Duodenal mucosa (tissue), 2 donors: ENCODE measurements at regions not wholly inside any gene's neighbourhood (a gene's known extent, or its start where the extent isn't known, plus 50 kb on each side); places are given as distances from the start of the nearest gene placed in this dataset.
"Not testable (repeated sequence)": the region's sequence is repeated elsewhere in the genome, so short reads cannot be mapped to it uniquely, and the experiment has no call there.

Experiments used
- H3K27ac ChIP-seq: one replicate; pipeline ENCODE4 v1.7.0; 2013; ENCODE audit warnings: low read depth, low read length
- H3K27me3 ChIP-seq, 2 donors: one replicate each; pipeline ENCODE4 v1.7.0; 2013; ENCODE audit warnings: low read length in 2 of 2, control low read depth in 1 of 2; ENCODE audit not compliant: insufficient read depth in 2 of 2, control insufficient read depth in 1 of 2
- H3K36me3 ChIP-seq, 2 donors: one replicate each; pipeline ENCODE4 v1.7.0; 2013; ENCODE audit warnings: low read length in 2 of 2, control low read depth in 1 of 2; ENCODE audit not compliant: insufficient read depth in 2 of 2, control insufficient read depth in 1 of 2
- H3K4me1 ChIP-seq, 2 donors: one replicate each; pipeline ENCODE4 v1.7.0; 2013; ENCODE audit warnings: low read length in 2 of 2, control low read depth in 1 of 2; ENCODE audit not compliant: insufficient read depth in 2 of 2, control insufficient read depth in 1 of 2
- H3K4me3 ChIP-seq, 2 donors: one replicate each; pipeline ENCODE4 v1.7.0; 2013; ENCODE audit warnings: low read length in 2 of 2, low read depth in 1 of 2
- H3K9ac ChIP-seq, 2 donors: one replicate each; pipeline ENCODE4 v1.7.0; 2013; ENCODE audit warnings: low read length in 2 of 2, low read depth in 1 of 2
- H3K9me3 ChIP-seq, 2 donors: one replicate each; pipeline ENCODE4 v1.7.0; 2013; ENCODE audit warnings: low read length in 2 of 2, control low read depth in 1 of 2; ENCODE audit not compliant: control insufficient read depth in 1 of 2

DNA sequence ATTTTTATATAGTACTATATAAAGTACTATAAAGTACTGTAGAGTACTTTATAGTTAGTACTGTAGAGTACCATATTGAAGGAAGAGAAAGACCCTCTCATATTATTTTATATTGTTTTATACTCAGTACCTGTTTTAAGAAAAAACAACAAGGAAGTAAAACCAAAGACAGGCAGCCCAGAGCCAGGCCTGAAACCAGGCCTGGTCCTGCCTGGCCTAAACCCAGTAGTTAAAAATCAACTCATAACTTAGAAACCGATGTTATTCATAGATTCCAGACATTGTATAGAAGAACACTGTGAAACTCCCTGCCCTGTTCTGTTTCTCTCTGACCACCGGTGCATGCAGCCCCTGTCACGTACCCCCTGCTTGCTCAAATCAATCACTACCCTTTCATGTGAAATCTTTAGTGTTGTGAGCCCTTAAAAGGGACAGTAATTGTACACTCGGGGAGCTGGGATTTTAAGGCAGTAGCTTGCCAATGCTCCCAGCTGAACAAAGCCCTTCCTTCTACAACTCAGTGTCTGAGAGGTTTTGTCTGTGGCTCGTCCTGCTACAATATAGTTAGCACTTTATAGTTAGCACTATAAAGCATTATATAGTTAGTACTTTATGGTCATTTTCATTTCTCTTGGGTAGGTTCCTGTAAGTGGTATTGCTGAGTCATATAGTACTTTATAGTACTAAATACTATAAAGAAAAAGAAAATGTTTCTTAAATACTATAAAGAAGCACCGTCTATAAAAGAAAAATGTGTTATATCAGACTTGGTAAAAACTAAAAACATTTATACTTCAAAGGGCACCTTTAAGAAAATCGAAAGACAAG, 940.6 kb upstream of the ACO1 start:
- H3K9ac ChIP-seq, H3K9me3 ChIP-seq: not testable (repeated sequence)

DNA sequence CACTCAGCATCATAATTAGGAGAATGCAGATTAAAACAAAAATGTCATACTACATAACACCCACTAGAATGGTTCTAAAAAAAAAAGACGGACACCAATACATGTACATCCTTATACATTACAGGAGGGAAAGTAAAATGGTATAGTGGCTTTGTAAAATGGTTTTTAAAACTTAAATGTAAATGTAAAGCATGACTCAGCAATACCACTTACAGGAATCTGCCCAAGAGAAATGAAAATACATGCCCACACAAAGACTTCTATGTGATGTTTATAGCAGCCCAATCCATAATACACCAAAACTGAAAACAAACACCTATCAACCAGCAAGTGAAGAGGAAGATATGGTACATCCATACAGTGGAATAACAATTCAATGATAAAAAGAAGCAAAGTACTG, 939.1 kb upstream of the ACO1 start:
- Histone ChIP-seq H3K27ac (no peak overlapping the region), H3K4me3 (no peak overlapping the region), H3K9me3 (no peaks in the 10 kb centered on the region), H3K9ac (no peak overlapping the region), H3K27me3 (no peaks in the 10 kb centered on the region), H3K36me3 (no peaks in the 10 kb centered on the region), H3K4me1 (no peaks in the 10 kb centered on the region)

More for the DNA sequence above, 940.6 kb upstream of the ACO1 start:
- not testable (repeated sequence) for H3K4me3 ChIP-seq, H3K4me1 ChIP-seq, H3K36me3 ChIP-seq, H3K27ac ChIP-seq, H3K27me3 ChIP-seq

DNA sequence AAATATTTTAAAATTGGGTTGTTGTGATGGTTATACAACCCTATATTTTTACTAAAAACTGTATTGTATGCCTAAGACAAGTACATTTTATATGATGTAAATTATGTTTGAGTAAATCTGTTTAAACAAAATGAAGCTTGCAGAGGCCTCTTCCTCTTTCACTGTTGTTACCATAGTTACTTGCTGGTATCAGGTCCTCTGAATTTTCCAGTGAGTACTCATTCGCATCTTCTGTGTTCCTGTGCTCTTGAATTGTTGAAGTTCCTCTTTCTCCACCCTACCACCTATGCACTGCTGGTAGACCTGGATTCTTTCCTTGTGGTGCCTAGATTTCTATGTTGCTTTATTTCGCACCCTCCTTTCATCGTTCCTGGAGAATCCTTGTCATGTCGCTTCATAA, 938.5 kb upstream of the ACO1 start:
- H3K27ac ChIP-seq, result no peak overlapping the region
- H3K27me3 ChIP-seq, result no peaks in the 10 kb centered on the region
- no peaks in the 10 kb centered on the region for H3K4me1 ChIP-seq
- no peak overlapping the region for H3K4me3 ChIP-seq
- H3K9ac ChIP-seq, result no peak overlapping the region
- no peaks in the 10 kb centered on the region for H3K9me3 ChIP-seq
- H3K36me3 ChIP-seq, result no peaks in the 10 kb centered on the region

DNA sequence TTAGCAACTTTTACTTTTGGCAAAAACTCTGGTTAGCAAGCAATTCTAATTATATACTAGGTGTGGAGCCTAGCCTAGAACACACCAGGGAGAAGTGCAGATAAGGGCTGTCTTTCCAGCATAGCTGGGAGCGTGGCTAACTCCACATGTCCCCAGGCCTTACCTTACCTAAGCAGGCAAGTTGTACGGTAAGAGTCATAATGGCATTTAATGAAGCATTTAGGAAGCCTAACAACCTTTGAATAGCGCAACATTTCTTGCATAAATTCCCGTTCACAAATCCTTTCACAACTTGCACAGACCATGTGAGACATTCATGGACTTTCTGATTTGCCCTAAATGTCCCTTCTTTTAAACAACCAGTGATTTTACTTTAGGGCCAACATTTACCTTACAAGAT, 917.4 kb upstream of the ACO1 start:
- H3K36me3 ChIP-seq, result no peaks in the 10 kb centered on the region
- H3K9ac ChIP-seq, result no peak overlapping the region
- H3K9me3 ChIP-seq, result no peaks in the 10 kb centered on the region
- H3K4me3 ChIP-seq, result no peak overlapping the region
- no peaks in the 10 kb centered on the region for H3K4me1 ChIP-seq
- H3K27ac ChIP-seq, result no peak overlapping the region
- H3K27me3 ChIP-seq, result no peaks in the 10 kb centered on the region

DNA sequence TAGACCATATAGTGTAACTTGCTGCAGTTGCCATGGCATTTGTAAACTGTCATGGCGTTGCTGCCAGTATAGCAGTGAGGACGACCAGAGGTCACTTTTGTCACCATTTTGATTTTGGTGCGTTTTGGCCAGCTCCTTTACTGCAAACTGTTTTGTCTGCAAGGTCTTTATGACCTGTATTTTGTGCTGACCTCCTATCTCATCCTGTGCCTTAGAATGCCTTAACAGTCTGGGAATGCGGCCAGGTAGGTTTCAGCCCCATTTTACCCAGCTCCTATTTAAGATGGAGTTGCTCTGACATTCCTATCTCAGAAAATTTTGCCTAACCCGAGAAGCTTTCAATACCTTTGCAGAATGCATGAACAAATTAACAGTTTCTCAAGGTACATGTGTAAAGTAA, 914.4 kb upstream of the ACO1 start:
- H3K27ac ChIP-seq, result no peak overlapping the region
- H3K27me3 ChIP-seq, result no peaks in the 10 kb centered on the region
- no peaks in the 10 kb centered on the region for H3K4me1 ChIP-seq
- no peaks in the 10 kb centered on the region for H3K9me3 ChIP-seq
- H3K9ac ChIP-seq, result no peak overlapping the region
- no peak overlapping the region for H3K4me3 ChIP-seq
- H3K36me3 ChIP-seq, result no peaks in the 10 kb centered on the region

DNA sequence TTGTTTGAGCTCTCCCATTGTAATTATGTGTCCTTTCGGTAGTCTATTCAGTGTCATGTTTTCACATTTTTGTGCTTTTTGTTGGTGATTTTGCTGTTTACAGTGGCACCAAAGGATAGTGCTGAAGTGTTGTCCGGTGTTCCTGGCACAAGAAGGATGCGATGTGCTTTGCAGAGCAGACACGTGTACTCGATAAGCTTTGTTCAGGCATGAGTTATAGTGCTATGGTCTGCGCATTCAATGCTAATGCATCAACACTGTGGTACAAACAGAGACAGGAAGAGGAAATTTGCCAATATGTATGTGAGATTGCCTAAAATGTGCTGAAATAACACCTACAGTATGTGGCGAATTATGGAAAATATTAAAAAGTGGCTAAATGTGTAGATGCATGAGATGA, 913.4 kb upstream of the ACO1 start:
- no peaks in the 10 kb centered on the region for H3K9me3 ChIP-seq
- no peaks in the 10 kb centered on the region for H3K27me3 ChIP-seq
- H3K27ac ChIP-seq, result no peak overlapping the region
- no peaks in the 10 kb centered on the region for H3K36me3 ChIP-seq
- H3K4me3 ChIP-seq, result no peak overlapping the region
- H3K4me1 ChIP-seq, result no peaks in the 10 kb centered on the region
- H3K9ac ChIP-seq, result no peak overlapping the region

DNA sequence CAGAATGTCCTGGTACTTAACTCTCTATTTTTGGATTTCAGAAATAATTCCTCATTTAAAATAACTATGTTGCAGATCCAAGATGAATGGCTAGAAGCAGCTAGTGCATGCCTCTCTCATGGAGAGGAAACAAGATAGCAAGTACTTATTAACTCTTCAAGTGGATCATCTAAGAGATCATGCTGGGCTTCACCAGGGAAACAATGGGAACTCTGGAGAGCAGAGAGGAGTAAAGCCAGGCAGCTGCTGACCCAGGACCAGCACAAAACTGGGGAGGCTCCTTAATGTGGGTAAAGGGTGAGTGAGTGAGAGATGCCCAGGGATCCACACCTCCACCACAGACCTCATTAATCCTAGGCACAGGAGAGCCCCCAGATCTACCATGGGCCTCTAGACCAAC, 897.8 kb upstream of the ACO1 start:
- Histone ChIP-seq H3K36me3 (no peaks in the 10 kb centered on the region), H3K9ac (no peak overlapping the region), H3K4me1 (no peaks in the 10 kb centered on the region), H3K4me3 (no peak overlapping the region), H3K27ac (no peak overlapping the region), H3K27me3 (no peaks in the 10 kb centered on the region), H3K9me3 (no peaks in the 10 kb centered on the region)

DNA sequence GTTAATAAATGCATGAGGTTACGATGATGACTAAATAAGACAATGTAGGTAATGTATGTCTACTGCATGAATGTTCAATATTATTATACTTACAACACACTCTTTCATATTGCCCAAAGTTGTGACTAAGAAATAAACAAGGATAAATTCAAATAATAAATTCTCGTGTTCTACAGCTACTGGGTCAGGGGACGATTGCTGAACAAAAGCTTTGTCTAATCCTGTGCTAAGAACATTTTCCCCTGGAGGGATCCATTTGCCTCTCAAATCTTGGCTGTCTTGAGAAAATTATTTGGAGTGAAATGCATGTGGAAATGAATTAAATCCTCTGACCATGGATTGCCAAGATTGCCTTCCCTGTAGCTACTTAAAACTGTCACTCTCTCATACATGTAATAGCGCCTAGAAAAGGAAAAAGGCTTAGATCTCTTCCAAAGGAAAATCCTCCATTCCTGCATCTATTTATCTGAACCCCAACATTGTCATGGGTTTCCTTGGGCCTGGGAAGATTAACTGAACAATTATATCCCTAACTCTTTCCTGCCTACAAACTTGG, 893.8 kb upstream of the ACO1 start:
- Histone ChIP-seq H3K4me3 (no peak overlapping the region), H3K9ac (no peak overlapping the region), H3K4me1 (no peaks in the 10 kb centered on the region), H3K27me3 (no peaks in the 10 kb centered on the region), H3K9me3 (no peaks in the 10 kb centered on the region), H3K27ac (no peak overlapping the region), H3K36me3 (no peaks in the 10 kb centered on the region)

DNA sequence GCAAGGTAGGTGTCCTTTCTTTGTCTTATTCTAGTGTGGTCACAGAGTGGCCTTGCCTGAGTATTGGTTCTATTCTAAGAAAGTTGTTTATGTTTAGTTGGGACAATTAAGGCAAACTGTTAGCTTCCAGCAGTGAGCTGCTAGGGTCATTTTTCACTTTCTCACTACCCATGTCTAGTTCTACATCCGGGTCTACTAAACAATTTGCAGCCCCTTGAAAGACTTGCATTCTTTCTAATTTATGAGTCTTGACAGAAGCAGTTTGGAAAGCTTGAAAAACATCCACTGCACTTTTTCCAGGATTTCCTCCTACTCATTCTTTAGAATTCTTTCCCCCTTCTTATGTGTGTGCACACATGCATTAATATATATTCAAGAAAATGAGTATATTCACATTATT, 892.2 kb upstream of the ACO1 start:
- no peak overlapping the region for H3K9ac ChIP-seq

DNA sequence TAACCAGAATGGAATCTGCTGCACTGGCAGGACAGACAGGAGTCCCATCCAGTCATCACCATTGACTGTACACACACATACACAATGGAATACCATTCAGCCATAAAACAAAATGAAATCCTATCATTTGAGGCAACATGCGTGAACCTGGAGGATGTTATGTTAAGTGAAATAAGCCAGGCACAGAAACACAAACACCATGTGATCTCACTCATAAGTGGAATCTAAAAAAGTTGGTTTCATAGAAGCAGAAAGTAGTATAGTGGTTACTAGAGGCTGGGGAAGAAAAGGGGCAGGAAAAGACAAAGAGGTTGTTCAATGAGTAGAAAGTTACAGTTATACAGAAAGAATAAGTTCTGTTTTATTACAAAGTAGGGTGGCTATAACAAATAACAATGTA, 884.0 kb upstream of the ACO1 start:
- no peaks in the 10 kb centered on the region for H3K36me3 ChIP-seq
- no peaks in the 10 kb centered on the region for H3K27me3 ChIP-seq
- no peak overlapping the region for H3K27ac ChIP-seq
- no peak overlapping the region for H3K9ac ChIP-seq
- no peak overlapping the region for H3K4me3 ChIP-seq
- H3K4me1 ChIP-seq, result no peaks in the 10 kb centered on the region
- H3K9me3 ChIP-seq, result no peaks in the 10 kb centered on the region

More for the DNA sequence above, 892.2 kb upstream of the ACO1 start:
- Histone ChIP-seq H3K9me3 (no peaks in the 10 kb centered on the region), H3K4me3 (no peak overlapping the region), H3K36me3 (no peaks in the 10 kb centered on the region), H3K27me3 (no peaks in the 10 kb centered on the region), H3K27ac (no peak overlapping the region), H3K4me1 (no peaks in the 10 kb centered on the region)
